ENCODE measurements at regions not wholly inside any gene's neighbourhood (a gene's known extent, or its start where the extent isn't known, plus 50 kb on each side); places are given as distances from the start of the nearest gene placed in this dataset.
"Not testable (repeated sequence)": the region's sequence is repeated elsewhere in the genome, so short reads cannot be mapped to it uniquely, and the experiment has no call there.

DNA sequence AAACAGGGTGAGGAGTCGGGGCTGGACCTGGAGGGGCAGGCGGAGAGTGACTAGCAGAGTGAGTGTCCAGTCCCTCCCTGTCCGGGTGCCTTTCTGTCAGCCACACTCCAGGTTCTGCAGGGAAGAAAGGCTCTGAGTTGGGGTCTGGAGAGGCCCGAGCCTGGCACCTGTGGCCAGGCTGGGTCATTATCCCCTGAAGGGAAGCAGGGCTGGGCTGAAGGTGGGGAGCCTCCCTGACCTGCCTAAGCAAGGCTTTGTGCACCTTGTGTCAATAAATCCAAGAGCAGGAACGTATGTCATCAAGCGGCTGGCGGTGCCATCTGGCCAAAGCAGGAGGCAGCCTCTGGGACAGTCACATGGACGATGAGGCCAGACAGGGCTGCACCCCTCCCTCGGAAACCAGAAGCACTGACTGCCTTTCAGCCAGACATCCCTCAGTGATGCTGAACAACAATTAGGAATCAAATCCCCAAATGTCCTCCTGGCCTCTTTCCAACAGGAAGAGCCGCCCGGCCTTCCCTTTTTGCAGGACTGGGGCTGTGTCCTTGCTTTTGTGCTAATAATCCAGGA lies 73.9 kb upstream of the FGF3 start:
- Histone ChIP-seq H3K9ac (no peak overlapping the region), H3K27me3 (peaks cover 33% of the 10 kb centered on the region), H3K27ac (no peak overlapping the region), H3K4me2 (peak overlapping the region; percentile 75), H3K4me1 (peaks cover 41% of the 10 kb centered on the region), H3K9me3 (no peaks in the 10 kb centered on the region), H4K20me1 (peaks cover 35% of the 10 kb centered on the region; the same call in 1 of the 2 replicates), H3K4me3 (no peak overlapping the region), H3K36me3 (no peaks in the 10 kb centered on the region)
- no peak for TF ChIP-seq Cebpa-rat (IDR thresholded peaks at IDR 0.05)

- H4K20me1 ChIP-seq, result peaks cover 35% of the 10 kb centered on the region; the same call in 1 of the 2 replicates
- no peak overlapping the region for H3K4me3 ChIP-seq
- no peak for TF ChIP-seq Cebpa-rat (IDR thresholded peaks at IDR 0.05)
- peak overlapping the region; percentile 75; the same call in 1 of the 2 replicates for H3K4me2 ChIP-seq
- H3K9me3 ChIP-seq, result no peaks in the 10 kb centered on the region
- no peak overlapping the region for H3K9ac ChIP-seq
- peaks cover 33% of the 10 kb centered on the region for H3K27me3 ChIP-seq
- H3K4me1 ChIP-seq, result peaks cover 39% of the 10 kb centered on the region
- no peak overlapping the region for H3K27ac ChIP-seq
- no peaks in the 10 kb centered on the region for H3K36me3 ChIP-seq
These were observed 74.4 kb upstream of the FGF3 start for GRCh38 chr11:69893631-69894030.

GRCh38 chr11:69894181-69894611 lies 75.0 kb upstream of the FGF3 start:
- Histone ChIP-seq H3K4me3 (no peak overlapping the region), H3K4me2 (no peak overlapping the region), H3K9me3 (no peaks in the 10 kb centered on the region), H3K27ac (no peak overlapping the region), H3K36me3 (no peaks in the 10 kb centered on the region), H3K9ac (no peak overlapping the region), H3K4me1 (peaks cover 33% of the 10 kb centered on the region), H4K20me1 (peaks cover 30% of the 10 kb centered on the region; the same call in 1 of the 2 replicates), H3K27me3 (peaks cover 28% of the 10 kb centered on the region)
- TF ChIP-seq Cebpa-rat (IDR thresholded peaks at IDR 0.05), result no peak

GRCh38 chr11:69894648-69895047 lies 75.4 kb upstream of the FGF3 start:
- H3K27ac ChIP-seq, result no peak overlapping the region
- no peaks in the 10 kb centered on the region for H3K36me3 ChIP-seq
- no peaks in the 10 kb centered on the region for H3K9me3 ChIP-seq
- peaks cover 25% of the 10 kb centered on the region; the same call in 1 of the 2 replicates for H4K20me1 ChIP-seq
- peaks cover 29% of the 10 kb centered on the region for H3K4me1 ChIP-seq
- H3K9ac ChIP-seq, result no peak overlapping the region
- TF ChIP-seq Cebpa-rat (IDR thresholded peaks at IDR 0.05), result no peak
- H3K4me3 ChIP-seq, result no peak overlapping the region
- no peak overlapping the region for H3K4me2 ChIP-seq
- H3K27me3 ChIP-seq, result peaks cover 23% of the 10 kb centered on the region

DNA sequence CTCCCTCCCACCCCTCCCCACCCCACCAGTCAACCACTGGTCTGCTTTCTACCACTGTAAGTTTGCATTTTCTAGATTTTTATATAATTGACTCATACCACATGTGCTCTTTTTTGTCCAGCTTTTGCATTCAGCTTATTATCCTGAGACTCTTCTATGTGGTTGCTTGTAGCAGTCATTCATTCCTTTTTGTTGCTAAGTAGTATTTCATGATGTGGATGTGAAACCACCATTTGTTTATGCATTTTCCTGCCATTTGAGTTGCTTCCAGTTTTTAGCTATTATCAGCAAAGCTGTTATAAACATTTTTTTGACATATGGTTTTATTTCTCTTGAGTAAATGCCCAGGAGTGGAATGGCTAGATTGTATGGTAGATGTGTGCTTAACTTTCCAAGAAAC lies 77.0 kb upstream of the FGF3 start:
- Histone ChIP-seq H3K9me3 (no peaks in the 10 kb centered on the region), H3K4me3 (no peak overlapping the region), H3K9ac (no peak overlapping the region), H3K27me3 (peaks cover 7% of the 10 kb centered on the region; the same call in 1 of the 2 replicates), H3K36me3 (no peaks in the 10 kb centered on the region), H3K4me2 (no peak overlapping the region), H3K27ac (no peak overlapping the region), H3K4me1 (peaks cover 25% of the 10 kb centered on the region), H4K20me1 (peaks cover 9% of the 10 kb centered on the region; the same call in 1 of the 2 replicates)
- no peak for TF ChIP-seq Cebpa-rat (IDR thresholded peaks at IDR 0.05)

- TF ChIP-seq Cebpa-rat (IDR thresholded peaks at IDR 0.05), result no peak
- H4K20me1 ChIP-seq, result no peaks in the 10 kb centered on the region
- no peak overlapping the region for H3K4me2 ChIP-seq
- no peak overlapping the region for H3K9ac ChIP-seq
- H3K4me1 ChIP-seq, result peaks cover 23% of the 10 kb centered on the region
- 0 out of 2 replicates have a peak, but pooled peaks cover 8% of the 10 kb centered on the region for H3K27me3 ChIP-seq
- H3K4me3 ChIP-seq, result no peak overlapping the region
- no peaks in the 10 kb centered on the region for H3K9me3 ChIP-seq
- H3K27ac ChIP-seq, result no peak overlapping the region
- H3K36me3 ChIP-seq, result no peaks in the 10 kb centered on the region
These were observed 78.9 kb upstream of the FGF3 start for GRCh38 chr11:69898123-69898522.

DNA sequence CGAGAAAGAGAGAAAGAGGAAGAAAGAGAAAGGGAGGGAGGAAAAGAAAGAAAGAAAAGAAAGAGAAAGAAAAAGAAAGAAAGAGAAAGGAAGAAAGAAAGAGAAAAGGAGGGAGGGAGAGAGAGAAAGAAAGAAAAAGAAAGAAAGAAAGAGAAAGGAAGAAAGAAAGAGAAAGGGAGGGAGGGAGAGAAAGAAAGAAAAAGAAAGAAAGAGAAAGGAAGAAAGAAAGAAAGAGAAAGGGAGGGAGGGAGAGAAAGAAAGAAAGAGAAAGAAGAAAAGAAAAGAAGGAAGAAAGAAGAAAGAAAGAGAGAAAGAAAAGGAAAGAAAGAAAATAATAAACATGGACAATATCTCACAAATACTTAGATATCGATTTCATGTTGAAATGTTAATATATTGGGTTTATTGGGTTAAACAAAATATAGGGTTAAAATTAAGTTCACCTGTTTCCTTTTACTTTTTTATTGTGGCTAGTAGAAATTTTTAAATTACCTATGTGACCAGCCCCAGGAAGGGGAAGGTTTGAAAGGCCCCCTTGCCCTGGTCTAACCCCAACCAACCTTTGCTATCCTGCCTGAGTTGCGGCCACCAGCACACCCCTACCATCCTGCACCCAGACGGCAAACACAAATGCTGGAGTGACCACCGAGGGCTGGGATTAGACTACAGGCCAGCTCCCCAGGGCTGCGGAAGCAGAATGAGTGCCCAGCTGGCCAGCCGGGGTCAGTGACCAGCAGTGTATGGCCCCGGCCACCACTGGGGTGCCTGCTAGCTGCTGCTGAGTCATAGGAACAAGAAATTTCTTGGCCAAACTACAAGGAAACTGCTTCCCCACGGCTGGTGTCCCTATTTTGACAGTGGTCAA lies 81.0 kb upstream of the FGF3 start:
- Histone ChIP-seq H3K27me3 (0 out of 2 replicates have a peak, but pooled peaks cover 5% of the 10 kb centered on the region), H4K20me1 (peaks cover 10% of the 10 kb centered on the region), H3K4me3 (no peak overlapping the region), H3K36me3 (no peaks in the 10 kb centered on the region), H3K4me1 (peaks cover 32% of the 10 kb centered on the region), H3K9me3 (no peaks in the 10 kb centered on the region), H3K9ac (no peak overlapping the region), H3K27ac (no peak overlapping the region), H3K4me2 (no peak overlapping the region)
- TF ChIP-seq Cebpa-rat (IDR thresholded peaks at IDR 0.05), result no peak

DNA sequence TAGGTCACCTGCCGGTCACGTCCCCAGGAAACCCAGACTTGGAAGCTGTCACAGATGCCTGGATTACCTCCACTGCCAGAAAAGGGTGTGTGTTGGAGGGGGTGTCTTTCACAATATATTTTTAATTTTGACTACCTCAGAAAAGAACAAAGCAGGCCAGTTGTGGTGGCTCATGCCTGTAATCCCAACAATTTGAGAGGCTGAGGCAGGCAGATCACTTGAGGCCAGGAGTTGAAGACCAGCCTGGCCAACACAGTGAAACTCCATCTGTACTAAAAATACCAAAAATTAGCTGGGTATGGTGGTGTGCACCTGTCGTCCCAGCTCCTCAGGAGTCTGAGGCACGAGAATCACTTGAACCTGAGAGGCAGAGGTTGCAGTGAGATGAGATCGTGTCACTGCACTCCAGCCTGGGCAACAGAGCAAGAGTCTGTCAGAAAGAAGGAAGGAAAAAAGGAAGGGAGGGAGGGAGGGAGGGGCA lies 81.6 kb upstream of the FGF3 start:
- H3K4me2 ChIP-seq, H3K9me3 ChIP-seq, H3K27ac ChIP-seq, H3K27me3 ChIP-seq, H3K4me3 ChIP-seq, H3K36me3 ChIP-seq, H3K9ac ChIP-seq: not testable (repeated sequence)
- Histone ChIP-seq H4K20me1 (peaks cover 15% of the 10 kb centered on the region), H3K4me1 (peaks cover 39% of the 10 kb centered on the region)

DNA sequence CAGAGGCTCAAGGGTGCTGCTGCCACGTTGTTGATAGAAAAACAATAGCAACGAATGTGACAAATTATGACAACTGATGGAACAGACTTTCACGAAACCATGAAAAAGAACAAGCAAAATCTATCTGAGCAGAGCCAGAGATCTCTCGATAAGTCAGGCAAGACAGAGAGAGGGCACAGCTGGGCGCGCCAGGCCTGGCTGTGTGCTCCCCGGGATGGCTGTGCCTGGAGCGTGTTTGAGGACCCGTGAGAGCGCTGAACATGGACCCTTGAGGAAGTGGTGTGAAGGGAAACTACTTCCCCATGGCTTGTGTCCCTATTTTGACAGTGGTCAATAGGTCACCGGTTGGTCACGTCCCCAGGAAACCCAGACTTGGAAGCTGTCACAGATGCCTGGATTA lies 83.1 kb upstream of the FGF3 start:
- H3K27me3 ChIP-seq, result 0 out of 2 replicates have a peak, but pooled peaks cover 5% of the 10 kb centered on the region
- H4K20me1 ChIP-seq, result peaks cover 28% of the 10 kb centered on the region
- H3K27ac ChIP-seq, result no peak overlapping the region
- no peak overlapping the region for H3K9ac ChIP-seq
- TF ChIP-seq Cebpa-rat (IDR thresholded peaks at IDR 0.05), result no peak
- H3K4me3 ChIP-seq, result no peak overlapping the region
- peaks cover 53% of the 10 kb centered on the region for H3K4me1 ChIP-seq
- peak overlapping the region; percentile 87; the same call in 1 of the 2 replicates for H3K4me2 ChIP-seq
- H3K9me3 ChIP-seq, result no peaks in the 10 kb centered on the region
- H3K36me3 ChIP-seq, result no peaks in the 10 kb centered on the region

DNA sequence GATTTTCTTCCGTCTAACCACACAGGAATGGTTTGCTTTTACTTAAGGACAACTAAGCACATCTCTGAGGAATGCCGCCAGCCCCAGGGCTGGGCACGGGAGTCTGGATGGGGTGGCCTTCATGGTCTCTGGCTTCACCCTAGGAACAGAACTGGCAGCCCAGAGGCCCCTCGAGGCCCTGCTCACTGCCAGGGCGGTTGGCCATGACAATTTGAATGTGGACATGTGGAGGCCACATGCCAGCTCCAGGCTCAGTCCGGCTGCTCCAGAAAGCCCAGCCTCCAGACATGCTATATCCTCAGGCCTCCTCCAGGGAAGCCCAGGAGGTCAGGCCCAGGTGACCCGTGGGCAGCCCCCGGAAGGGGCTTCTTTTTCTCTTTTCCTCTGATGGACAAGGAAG lies 84.0 kb upstream of the FGF3 start:
- Histone ChIP-seq H3K4me3 (no peak overlapping the region), H4K20me1 (peaks cover 28% of the 10 kb centered on the region), H3K4me1 (peaks cover 60% of the 10 kb centered on the region), H3K9ac (no peak overlapping the region), H3K27me3 (0 out of 2 replicates have a peak, but pooled peaks cover 5% of the 10 kb centered on the region), H3K36me3 (no peaks in the 10 kb centered on the region), H3K9me3 (no peaks in the 10 kb centered on the region), H3K4me2 (peak overlapping the region; percentile 87), H3K27ac (no peak overlapping the region)
- TF ChIP-seq Cebpa-rat (IDR thresholded peaks at IDR 0.05), result no peak
